Stomach (tissue), 4 donors: ENCODE measurements at regions not wholly inside any gene's neighbourhood (a gene's known extent, or its start where the extent isn't known, plus 50 kb on each side); places are given as distances from the start of the nearest gene placed in this dataset.

Experiments used
- CTCF ChIP-seq, 7 experiments: fragments of 450-650 bp in 4 of 7; fragments of 200-600 bp in 3 of 7; sonication (generic) in 3 of 7; IDR thresholded peaks; one replicate each; pipeline ENCODE4 v1.5.1; 2016 to 2019; ENCODE audit warnings: antibody characterized with exemption in 7 of 7, control low read depth in 2 of 7, mild to moderate bottlenecking in 1 of 7
- EP300 ChIP-seq: sonication (generic); formaldehyde crosslinking; IDR thresholded peaks from one replicate; pipeline ENCODE4 v1.6.1; 2017; ENCODE audit warnings: antibody characterized with exemption
- POLR2A ChIP-seq, 4 donors: fragments of 450-650 bp; IDR thresholded peaks; one replicate each; pipeline ENCODE4 v1.6.1; 2016; ENCODE audit warnings: antibody characterized with exemption in 4 of 4, control low read depth in 2 of 4, mild to moderate bottlenecking in 1 of 4, moderate library complexity in 1 of 4

- TF ChIP-seq CTCF (IDR thresholded peaks at IDR 0.05) (no peak), EP300 (no peak), POLR2A (IDR thresholded peaks at IDR 0.05) (no peak)
Observed at GRCh38 chr2:147174824-147175254, 670.0 kb upstream of the ACVR2A start.
